HEK293 (cell line): ENCODE measurements at regions not wholly inside any gene's neighbourhood (a gene's known extent, or its start where the extent isn't known, plus 50 kb on each side); places are given as distances from the start of the nearest gene placed in this dataset.

ENCODE experiments used
- CTCF ChIA-PET: fragments of 350-600 bp; formaldehyde crosslinking; extraction: SDS; loops from one replicate; lab custom pipeline; 2021; ENCODE audit warnings: antibody characterized with exemption; lab: Yijun Ruan, JAX
- POLR2A ChIA-PET: fragments of 300-600 bp; formaldehyde crosslinking; extraction: SDS; loops from one replicate; lab custom pipeline; 2020; ENCODE audit warnings: antibody characterized with exemption, inconsistent platforms; lab: Yijun Ruan, JAX
- H3K27ac ChIP-seq: fragments of 200-500 bp; sonication (Bioruptor generic); 2 replicates; pipeline ENCODE4 v1.5.1; 2014; ENCODE audit warnings: low read depth, low read length, control low read depth, inconsistent platforms; ENCODE audit errors: extremely low read depth
- H3K36me3 ChIP-seq, 2 experiments: fragments of 200-500 bp in 1 of 2; sonication (Bioruptor generic) in 1 of 2; 1 replicate in 1 of 2; 2 replicates in 1 of 2; pipeline ENCODE4 v1.5.1; 2014 to 2017; ENCODE audit warnings: inconsistent platforms in 2 of 2, low read length in 2 of 2; ENCODE audit not compliant: control insufficient read depth in 2 of 2, insufficient read depth in 1 of 2
- H3K4me1 ChIP-seq: fragments of 200-500 bp; sonication (Bioruptor generic); 2 replicates; pipeline ENCODE4 v1.5.1; 2014; ENCODE audit warnings: mild to moderate bottlenecking, low read length, inconsistent platforms; ENCODE audit not compliant: control insufficient read depth, insufficient read depth
- H3K4me3 ChIP-seq: 2 replicates; pipeline ENCODE4 v1.5.1; 2011; ENCODE audit warnings: low read depth, mild to moderate bottlenecking, control low read depth, low read length, moderate library complexity
- H3K9me3 ChIP-seq: fragments of 200-500 bp; sonication (Bioruptor generic); 2 replicates; pipeline ENCODE4 v1.5.1; 2014; ENCODE audit warnings: low read depth, low read length, inconsistent platforms; ENCODE audit not compliant: control insufficient read depth, insufficient read depth
- HIC1 ChIP-seq: fragments of 450-650 bp; formaldehyde crosslinking; IDR thresholded peaks from 2 replicates; pipeline ENCODE4 v1.5.1; 2016; ENCODE audit warnings: missing biosample characterization, missing genetic modification characterization
- HOXC10 ChIP-seq: sonication (generic); formaldehyde crosslinking; IDR thresholded peaks from 2 replicates; pipeline ENCODE4 v1.8.1; 2023; ENCODE audit warnings: mild to moderate bottlenecking, missing genetic modification reagents
- OSR2 ChIP-seq: fragments of 450-650 bp; formaldehyde crosslinking; IDR thresholded peaks from 2 replicates; pipeline ENCODE4 v1.5.1; 2016; ENCODE audit warnings: missing biosample characterization, missing genetic modification characterization
- RBAK ChIP-seq: fragments of 450-650 bp; formaldehyde crosslinking; IDR thresholded peaks from 2 replicates; pipeline ENCODE4 v1.5.1; 2016; ENCODE audit warnings: missing biosample characterization, missing genetic modification characterization
- SCRT1 ChIP-seq: fragments of 450-650 bp; formaldehyde crosslinking; IDR thresholded peaks from 2 replicates; pipeline ENCODE4 v1.5.1; 2016; ENCODE audit warnings: missing biosample characterization, missing genetic modification characterization, borderline replicate concordance
- ZBTB1 ChIP-seq: fragments of 450-650 bp; formaldehyde crosslinking; IDR thresholded peaks from 2 replicates; pipeline ENCODE4 v1.5.1; 2016; ENCODE audit warnings: missing biosample characterization, missing genetic modification characterization
- ZEB2 ChIP-seq: fragments of 450-650 bp; formaldehyde crosslinking; IDR thresholded peaks from 2 replicates; pipeline ENCODE4 v1.5.1; 2016; ENCODE audit warnings: missing biosample characterization, missing genetic modification characterization
- ZFP41 ChIP-seq: fragments of 450-650 bp; formaldehyde crosslinking; IDR thresholded peaks from 2 replicates; pipeline ENCODE4 v1.5.1; 2016; ENCODE audit warnings: missing biosample characterization, missing genetic modification characterization, borderline replicate concordance
- ZNF138 ChIP-seq: fragments of 450-650 bp; formaldehyde crosslinking; IDR thresholded peaks from 2 replicates; pipeline ENCODE4 v1.5.1; 2016; ENCODE audit warnings: missing biosample characterization, missing genetic modification characterization, borderline replicate concordance
- ZNF214 ChIP-seq: fragments of 450-650 bp; formaldehyde crosslinking; IDR thresholded peaks from 2 replicates; pipeline ENCODE4 v1.5.1; 2017; ENCODE audit warnings: missing biosample characterization, mild to moderate bottlenecking, missing genetic modification characterization, borderline replicate concordance
- ZNF221 ChIP-seq: fragments of 450-650 bp; formaldehyde crosslinking; IDR thresholded peaks from 2 replicates; pipeline ENCODE4 v1.5.1; 2017; ENCODE audit warnings: missing biosample characterization, missing genetic modification characterization, borderline replicate concordance
- ZNF280C ChIP-seq: fragments of 450-650 bp; formaldehyde crosslinking; IDR thresholded peaks from 2 replicates; pipeline ENCODE4 v1.5.1; 2016; ENCODE audit warnings: missing biosample characterization, missing genetic modification characterization
- ZNF302 ChIP-seq: fragments of 450-650 bp; formaldehyde crosslinking; IDR thresholded peaks from 2 replicates; pipeline ENCODE4 v1.5.1; 2016; ENCODE audit warnings: missing biosample characterization, missing genetic modification characterization, low read depth
- ZNF394 ChIP-seq: fragments of 450-650 bp; formaldehyde crosslinking; IDR thresholded peaks from 2 replicates; pipeline ENCODE4 v1.5.1; 2016; ENCODE audit warnings: missing biosample characterization, missing genetic modification characterization, mild to moderate bottlenecking, moderate library complexity, borderline replicate concordance
- ZNF449 ChIP-seq: fragments of 450-650 bp; formaldehyde crosslinking; IDR thresholded peaks from 2 replicates; pipeline ENCODE4 v1.5.1; 2017; ENCODE audit warnings: missing biosample characterization, mild to moderate bottlenecking, missing genetic modification characterization, moderate library complexity
- ZNF510 ChIP-seq: fragments of 450-650 bp; formaldehyde crosslinking; IDR thresholded peaks from 2 replicates; pipeline ENCODE4 v1.5.1; 2018; ENCODE audit warnings: mild to moderate bottlenecking, missing genetic modification characterization, missing biosample characterization; ENCODE audit not compliant: insufficient replicate concordance
- ZNF600 ChIP-seq: fragments of 450-650 bp; formaldehyde crosslinking; IDR thresholded peaks from 2 replicates; pipeline ENCODE4 v1.5.1; 2016; ENCODE audit warnings: missing biosample characterization, missing genetic modification characterization
- ZNF629 ChIP-seq: fragments of 450-650 bp; formaldehyde crosslinking; IDR thresholded peaks from 2 replicates; pipeline ENCODE4 v1.5.1; 2017; ENCODE audit warnings: missing biosample characterization, missing genetic modification characterization
- ZSCAN18 ChIP-seq: fragments of 450-650 bp; formaldehyde crosslinking; IDR thresholded peaks from 2 replicates; pipeline ENCODE4 v1.5.1; 2016; ENCODE audit warnings: missing biosample characterization, missing genetic modification characterization

- no peaks in the 10 kb centered on the region for H3K9me3 ChIP-seq
- no peaks in the 10 kb centered on the region for H3K36me3 ChIP-seq
- ChIA-PET CTCF (no interaction called here), POLR2A (no interaction called here)
- H3K27ac ChIP-seq = no peak overlapping the region
- H3K4me1 ChIP-seq = no peaks in the 10 kb centered on the region
- TF ChIP-seq ZNF221 (tag by site-specific recombination) (no peak), ZFP41 (no peak), ZNF600 (no peak), SCRT1 (tag by site-specific recombination) (no peak), ZNF510 (tag by site-specific recombination) (no peak), OSR2 (tag by site-specific recombination) (no peak), HOXC10 (CRISPR knock-in tag) (no peak)
- no peak overlapping the region for H3K4me3 ChIP-seq
Observed at GRCh38 chr3:78285032-78285728, 1245.3 kb downstream of the ROBO2 start.

GRCh38 chr3:78287085-78287484, 1247.2 kb downstream of the ROBO2 start:
- CTCF ChIA-PET = no interaction called here
- H3K36me3 ChIP-seq = no peaks in the 10 kb centered on the region
- no peaks in the 10 kb centered on the region for H3K9me3 ChIP-seq
- H3K4me3 ChIP-seq = no peak overlapping the region
- no peaks in the 10 kb centered on the region for H3K4me1 ChIP-seq
- POLR2A ChIA-PET = no interaction called here
- TF ChIP-seq ZNF394 (tag by site-specific recombination) (no peak), ZNF449 (tag by site-specific recombination) (no peak)
- TF ChIP-seq, all 188 proteins: peak for 0
- H3K27ac ChIP-seq = no peak overlapping the region

- no peak overlapping the region for H3K27ac ChIP-seq
- CTCF ChIA-PET = interaction anchor here (0.9 kb wide), 1 partner anchor 352 kb away, joined by 3 read pairs; no protein-coding TSS in a partner anchor
Observed at GRCh38 chr3:78293284-78293683, 1253.4 kb downstream of the ROBO2 start.

More at GRCh38 chr3:78293284-78293683, 1253.4 kb downstream of the ROBO2 start:
- H3K9me3 ChIP-seq = no peaks in the 10 kb centered on the region
- TF ChIP-seq ZNF394 (tag by site-specific recombination) (no peak), ZNF214 (tag by site-specific recombination) (no peak), ZNF302 (tag by site-specific recombination) (no peak), ZBTB1 (no peak), ZEB2 (tag by site-specific recombination) (no peak), ZSCAN18 (tag by site-specific recombination) (no peak), ZNF138 (no peak), HIC1 (tag by site-specific recombination) (no peak), ZNF629 (tag by site-specific recombination) (no peak), ZNF280C (tag by site-specific recombination) (no peak), RBAK (tag by site-specific recombination) (no peak)
- no peaks in the 10 kb centered on the region for H3K4me1 ChIP-seq
- H3K4me3 ChIP-seq = no peak overlapping the region
- POLR2A ChIA-PET = no interaction called here
- H3K36me3 ChIP-seq = no peaks in the 10 kb centered on the region
